ENCODE measurements at regions not wholly inside any gene's neighbourhood (a gene's known extent, or its start where the extent isn't known, plus 50 kb on each side); places are given as distances from the start of the nearest gene placed in this dataset.

DNA sequence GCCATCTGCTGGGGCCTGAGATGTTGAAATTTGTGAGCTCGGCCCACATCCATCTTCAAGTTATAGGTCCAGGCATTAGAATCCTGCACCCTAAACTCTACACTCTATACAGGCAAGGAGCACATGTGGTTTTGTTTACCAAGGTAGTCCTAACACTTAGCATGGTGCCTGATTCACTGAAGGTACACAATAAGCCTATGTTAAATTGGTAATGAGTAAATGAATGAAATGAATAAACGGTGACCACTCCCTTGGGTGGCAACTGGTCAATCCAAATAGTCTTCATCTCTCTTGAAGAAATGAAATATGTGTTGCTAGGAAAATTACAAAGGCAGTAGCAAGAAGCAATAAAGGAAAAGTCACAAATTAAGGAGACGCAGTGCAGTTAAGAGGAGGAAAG, 359.3 kb upstream of the UBE2E2 start:
- no peak for TF ChIP-seq POLR2A (IDR thresholded peaks at IDR 0.05; ENCODE audit: low read length)
- TF ChIP-seq GATA1 (IDR thresholded peaks at IDR 0.05; ENCODE audit: low read depth, low read length): no peak

All from erythroblast (primary cell).